ENCODE measurements at regions not wholly inside any gene's neighbourhood (a gene's known extent, or its start where the extent isn't known, plus 50 kb on each side); places are given as distances from the start of the nearest gene placed in this dataset.

DNA sequence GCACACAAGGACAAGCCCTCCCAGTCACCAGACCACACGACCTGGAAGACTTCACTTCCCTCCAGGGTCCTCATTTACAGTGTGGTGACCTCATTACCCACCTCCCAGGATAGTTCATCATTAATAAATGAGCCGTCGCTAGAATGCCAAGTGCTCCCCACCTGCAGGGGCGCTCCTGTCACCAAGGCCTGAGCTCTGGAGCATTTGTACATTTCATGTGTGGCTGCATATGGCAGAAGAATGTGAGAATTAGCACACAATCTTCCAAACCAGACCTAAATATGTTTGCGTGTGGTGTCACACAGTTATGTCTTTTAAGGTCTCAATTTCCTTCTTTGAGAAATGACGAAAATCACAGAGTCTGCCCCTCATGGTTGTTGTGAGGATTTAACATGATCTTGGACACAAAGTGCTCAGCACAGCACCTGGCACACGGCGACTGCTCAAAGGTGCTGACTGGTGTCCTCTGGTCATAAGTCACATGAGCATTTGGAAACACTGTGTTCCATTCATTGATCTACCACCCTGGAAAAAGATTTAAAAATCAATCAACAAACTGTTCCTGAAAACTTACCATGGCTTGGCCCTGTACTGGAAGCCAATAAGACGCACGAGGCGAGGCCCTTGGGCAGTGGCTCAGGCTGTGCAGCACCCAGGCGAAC, 150.6 kb upstream of the SPACA7 start:
- DNase-seq: no peak

DNA sequence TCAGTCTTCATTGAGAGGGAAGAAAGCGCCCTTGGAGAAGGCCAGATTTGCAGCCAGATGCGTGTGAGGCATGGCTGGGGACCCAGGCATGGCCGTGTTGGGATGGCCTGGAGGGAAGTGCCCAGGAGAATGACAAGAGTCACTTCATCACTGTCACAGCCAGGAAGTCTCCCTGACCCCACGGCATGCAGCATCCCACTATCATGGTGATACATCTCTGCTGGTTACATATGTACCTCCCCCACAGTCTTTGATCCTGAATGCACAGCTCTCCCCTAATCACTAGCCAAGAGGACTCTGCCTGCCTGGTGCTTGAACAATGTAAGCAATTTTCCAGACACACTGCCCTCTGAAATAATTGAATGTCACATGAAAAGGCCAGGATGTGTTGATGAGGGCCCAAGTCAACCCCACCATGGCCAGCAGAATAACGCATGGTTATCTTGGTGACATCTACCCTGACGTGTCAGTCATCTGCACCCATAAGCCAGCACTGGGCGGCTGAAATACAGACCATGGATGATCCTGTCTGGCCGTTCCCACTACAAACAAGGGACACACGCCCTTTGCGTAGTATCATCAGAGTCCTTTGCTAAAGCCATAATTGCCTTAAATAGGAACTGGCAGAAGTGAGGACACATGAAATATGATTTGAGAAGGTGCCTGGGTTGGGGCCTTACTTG, 149.7 kb upstream of the SPACA7 start:
- no peak for DNase-seq

GRCh38 chr13:112227031-112227430, 149.1 kb upstream of the SPACA7 start:
- no peak for DNase-seq

DNA sequence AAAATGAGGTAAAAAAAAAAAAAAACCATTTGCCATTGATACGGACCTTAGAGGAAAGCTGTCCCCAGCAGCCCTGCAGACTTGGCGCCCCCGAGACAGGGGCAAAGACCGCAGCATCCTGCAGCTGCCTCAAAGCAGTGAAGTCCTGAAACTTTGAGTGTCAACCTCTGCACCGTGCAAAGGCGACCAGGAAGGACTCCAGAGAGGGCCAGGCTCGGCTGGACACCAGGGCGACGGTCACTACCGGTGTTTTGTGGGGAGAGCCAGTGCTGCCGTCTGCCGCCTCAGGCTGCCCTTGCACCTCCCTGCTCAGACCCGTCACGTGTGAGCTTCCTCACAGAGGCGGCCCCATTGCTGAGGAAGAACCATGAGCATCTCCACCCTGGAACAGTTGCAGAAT, 146.7 kb upstream of the SPACA7 start:
- DNase-seq: no peak

DNA sequence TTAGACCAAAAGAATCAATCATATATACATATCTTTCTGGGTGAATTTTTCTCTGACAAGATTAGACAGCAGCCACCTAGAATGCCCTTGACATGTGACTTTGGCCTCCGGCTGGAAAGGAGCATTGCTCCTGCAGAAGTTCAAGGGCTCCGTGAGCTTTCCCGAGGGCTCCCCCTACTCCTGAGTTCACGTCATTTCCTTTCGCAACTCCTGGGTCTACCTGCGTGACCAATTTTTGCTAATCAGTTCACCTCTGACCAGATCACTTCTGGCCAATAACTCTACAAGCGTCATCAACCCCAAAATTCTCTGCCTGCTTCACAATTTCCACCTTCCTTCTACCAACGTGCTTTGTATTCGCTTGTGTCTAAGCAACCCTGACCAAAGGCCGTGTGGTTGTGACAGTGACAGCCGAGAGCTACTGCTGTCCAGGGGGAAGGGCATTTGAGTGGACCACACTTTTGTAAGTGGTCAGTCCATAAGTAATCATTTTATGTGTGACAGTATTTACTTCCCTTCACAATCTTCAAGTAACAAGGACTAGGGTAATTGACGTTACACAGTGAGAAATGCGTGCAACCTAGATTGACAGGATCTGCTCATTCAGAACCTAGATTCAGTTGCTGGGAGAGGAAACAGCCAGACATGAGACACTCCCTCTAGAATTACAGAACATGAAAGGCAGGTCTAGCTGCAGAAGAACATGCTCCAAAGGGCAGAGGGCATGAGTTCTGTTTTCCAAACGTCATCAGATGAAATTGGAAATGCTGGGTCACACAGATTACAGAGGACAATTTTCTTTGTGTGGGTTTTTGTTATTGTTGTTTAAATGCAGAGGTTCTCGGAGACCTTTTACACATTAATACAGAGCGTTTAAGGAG, 145.9 kb upstream of the SPACA7 start:
- DNase-seq: no peak

DNA sequence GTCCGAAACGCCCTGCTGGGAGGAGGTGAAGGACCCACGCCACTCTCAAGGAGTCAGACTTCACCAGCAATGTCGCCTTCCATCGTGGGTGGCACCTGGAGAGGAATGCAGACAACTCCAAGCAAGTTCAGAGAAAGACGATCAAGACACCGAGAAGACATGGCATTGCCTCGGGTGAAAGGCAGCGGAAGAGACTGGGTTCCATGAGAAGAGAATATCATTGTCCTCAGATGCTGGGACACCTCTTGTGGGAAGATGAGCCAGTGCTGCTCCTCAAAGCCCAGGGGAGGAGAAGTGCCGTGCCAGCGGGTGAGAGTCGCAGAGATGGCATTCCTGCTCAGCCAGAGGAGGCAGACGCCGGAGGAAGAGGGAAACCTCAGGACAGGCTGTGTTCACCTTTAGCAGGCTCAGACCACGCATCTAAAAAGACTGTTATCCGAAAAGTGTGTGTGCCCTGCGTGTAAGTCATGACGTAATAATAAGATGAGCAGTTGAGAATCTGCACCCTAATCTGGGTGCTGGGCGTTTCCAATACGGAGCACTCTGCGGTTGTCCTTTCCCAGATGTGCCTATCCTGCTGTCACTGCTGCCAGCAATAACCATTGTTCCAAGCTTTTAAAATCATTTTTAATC, 144.6 kb upstream of the SPACA7 start:
- no peak for DNase-seq

GRCh38 chr13:112233256-112233655, 142.9 kb upstream of the SPACA7 start:
- DNase-seq: no peak

DNA sequence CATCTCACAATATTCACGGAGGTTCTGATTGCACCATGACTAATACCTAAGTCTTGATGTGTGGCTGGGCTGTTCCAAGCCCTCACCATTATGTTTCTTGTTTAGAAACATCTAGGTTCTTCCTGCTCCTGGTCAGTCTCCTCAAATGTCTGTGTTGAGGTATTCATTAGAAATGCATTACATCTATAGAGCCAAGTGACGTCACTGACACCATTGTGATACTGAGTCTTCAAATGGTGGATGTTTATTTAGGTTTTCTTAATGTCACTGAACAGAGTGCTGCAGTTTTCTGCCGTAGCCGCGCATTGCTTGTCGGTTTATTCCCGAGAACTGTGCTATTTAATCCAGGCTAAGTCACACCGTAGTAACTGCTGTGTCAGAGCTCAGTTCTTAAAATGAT, 142.4 kb upstream of the SPACA7 start:
- DNase-seq: no peak

- no peak for DNase-seq
Observed at GRCh38 chr13:112234131-112234875, 141.9 kb upstream of the SPACA7 start.

GRCh38 chr13:112236016-112236415, 140.1 kb upstream of the SPACA7 start:
- no peak for DNase-seq

DNA sequence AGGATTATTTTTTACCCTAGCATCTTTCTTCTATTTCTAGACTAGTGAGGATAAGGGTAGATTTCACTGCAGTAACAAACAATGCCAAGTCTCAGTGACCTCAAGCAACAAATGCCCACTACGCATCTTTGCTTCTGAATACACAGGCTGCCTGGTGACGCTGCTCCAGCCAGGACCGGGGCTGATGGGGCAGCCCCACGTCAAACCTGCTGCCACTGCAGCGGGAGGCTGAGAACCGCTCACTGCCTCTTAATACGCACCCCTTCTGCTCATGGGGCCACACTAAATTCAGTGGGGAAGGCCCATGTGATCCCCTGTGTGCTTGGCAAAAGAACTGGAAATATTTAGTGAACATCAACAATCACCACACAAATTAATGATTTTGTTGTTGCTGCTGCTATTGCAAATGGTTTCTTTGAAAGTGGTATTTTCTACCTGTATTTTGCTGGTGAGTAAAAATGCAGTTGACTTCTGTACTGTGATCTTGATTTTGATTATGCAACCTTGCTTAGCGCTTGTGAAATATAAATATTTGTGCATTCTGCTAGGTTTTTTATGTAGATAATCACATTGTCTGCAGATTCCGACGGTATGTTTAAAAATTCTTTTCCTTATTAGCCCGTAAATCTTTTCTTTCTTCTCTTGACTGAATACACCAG, 139.5 kb upstream of the SPACA7 start:
- DNase-seq: no peak

- no peak for DNase-seq
Observed at GRCh38 chr13:112238436-112238995, 137.6 kb upstream of the SPACA7 start.

GRCh38 chr13:112240076-112240475, 136.1 kb upstream of the SPACA7 start:
- DNase-seq: no peak

GRCh38 chr13:112241288-112241687, 134.9 kb upstream of the SPACA7 start:
- DNase-seq: peak in 1 of 2 experiments; percentile 66

DNA sequence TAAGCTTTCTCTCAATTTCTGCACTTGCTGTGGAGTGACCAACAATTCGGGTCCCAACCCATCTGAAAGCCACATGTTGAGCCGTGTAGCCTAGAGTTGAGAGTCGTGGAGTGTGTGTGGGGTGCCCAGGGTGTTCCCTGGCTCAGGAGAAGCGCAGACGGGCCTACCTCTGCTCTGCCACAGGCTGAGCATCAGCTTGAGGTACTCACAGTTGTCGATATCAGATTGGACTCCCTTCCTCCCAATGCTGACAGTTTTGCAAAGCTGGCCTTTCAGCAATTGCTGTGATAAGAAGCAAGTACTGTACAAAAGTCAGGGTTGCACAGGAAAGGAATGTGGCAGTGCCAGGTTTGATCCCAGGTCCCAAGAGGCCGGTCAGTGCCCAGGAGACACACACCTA, 133.4 kb upstream of the SPACA7 start:
- DNase-seq: no peak

DNA sequence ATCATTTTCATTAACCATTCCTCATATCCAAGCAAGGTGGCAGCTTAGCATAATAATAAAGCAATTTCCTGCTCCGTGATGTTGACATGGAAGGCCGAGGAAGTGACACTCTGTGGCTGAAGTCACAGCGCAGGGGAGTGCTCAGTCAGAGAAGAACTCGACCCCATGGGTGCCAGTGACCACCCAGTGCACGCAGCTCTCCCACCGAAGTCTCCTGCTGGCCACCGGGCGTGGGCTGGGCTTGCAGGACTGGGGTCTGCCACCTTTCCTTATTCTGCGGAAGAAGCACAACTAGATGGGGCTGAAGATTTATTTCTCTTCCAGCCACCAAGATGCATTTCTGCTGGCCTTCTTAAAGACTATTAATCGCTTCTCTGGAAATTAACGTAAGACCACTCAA, 132.1 kb upstream of the SPACA7 start:
- no peak for DNase-seq

- DNase-seq: no peak
Observed at GRCh38 chr13:112244495-112245177, 131.5 kb upstream of the SPACA7 start.

- no peak for DNase-seq
Observed at GRCh38 chr13:112245179-112245724, 130.9 kb upstream of the SPACA7 start.

DNA sequence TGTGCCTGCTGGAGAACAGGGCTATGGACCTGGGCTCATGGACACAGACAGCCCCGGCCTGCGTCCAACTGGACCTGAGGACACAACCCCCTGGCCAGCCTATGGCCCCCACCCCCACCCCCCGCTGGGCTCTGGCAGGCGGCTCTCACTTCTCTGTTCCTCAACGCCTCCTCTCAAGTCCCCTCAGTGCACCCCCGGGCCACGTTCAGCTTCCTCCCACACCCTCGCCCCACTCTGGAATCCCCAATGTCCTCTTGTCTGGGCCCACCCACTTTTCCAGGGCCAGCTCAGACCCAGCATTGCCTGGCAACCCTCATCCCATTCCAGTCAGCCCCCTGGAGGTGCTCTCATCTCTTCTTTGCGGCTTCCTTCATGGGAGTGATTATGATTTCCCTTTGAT, 130.2 kb upstream of the SPACA7 start:
- DNase-seq: no peak

DNA sequence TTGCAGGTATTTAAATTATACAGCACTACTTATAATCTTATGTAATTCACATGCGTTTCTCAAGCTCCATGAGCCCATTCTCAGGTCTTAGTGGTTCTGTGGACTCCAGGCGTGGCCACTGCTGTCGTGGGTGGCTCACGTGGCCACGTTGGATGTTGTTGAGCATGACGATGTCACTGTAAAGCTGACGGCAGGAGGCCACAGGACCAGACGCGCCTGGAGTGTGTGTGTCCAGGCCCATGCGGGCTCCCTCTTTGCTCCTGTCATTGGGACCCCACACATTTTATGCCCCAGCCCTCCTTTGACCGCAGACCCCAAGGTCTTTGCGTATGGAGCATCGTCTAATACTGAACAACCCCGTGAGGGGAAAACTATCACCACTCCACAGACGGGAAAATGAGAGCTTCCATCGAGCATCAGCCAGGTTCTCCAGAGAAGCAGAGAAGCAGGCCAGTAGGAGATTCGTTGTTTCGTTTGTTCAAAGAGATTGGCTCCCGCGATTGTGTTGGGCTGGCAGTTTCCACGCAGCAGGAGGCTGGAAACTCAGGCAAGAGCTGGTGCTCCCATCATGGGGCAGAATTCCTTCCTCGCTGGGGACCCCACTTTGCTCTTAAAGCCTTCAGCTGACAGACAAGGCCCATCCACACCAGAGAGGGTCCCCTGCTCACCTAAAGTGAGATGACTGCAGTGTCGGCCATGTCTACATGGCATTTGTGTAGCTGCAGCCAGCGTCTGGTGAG, 129.3 kb upstream of the SPACA7 start:
- no peak for DNase-seq
